ENCODE measurements at regions not wholly inside any gene's neighbourhood (a gene's known extent, or its start where the extent isn't known, plus 50 kb on each side); places are given as distances from the start of the nearest gene placed in this dataset.

GRCh38 chr5:89024045-89024444 lies 141.1 kb upstream of the MEF2C start:
- TF ChIP-seq CTCF (IDR thresholded peaks at IDR 0.05; ENCODE audit: unreplicated experiment), result no peak
- no peak overlapping the region for H3K4me3 Mint-ChIP-seq (ENCODE audit: low read depth)
- DNase-seq (ENCODE audit: low spot score, unreplicated experiment), result no peak
- peaks cover 12% of the 10 kb centered on the region for H3K9me3 Mint-ChIP-seq (ENCODE audit: low read depth)
- peaks cover 2% of the 10 kb centered on the region for H3K36me3 Mint-ChIP-seq (ENCODE audit: insufficient read depth)
- no peaks in the 10 kb centered on the region for H3K27me3 Mint-ChIP-seq
- H3K27ac Mint-ChIP-seq, result no peak overlapping the region
- no peaks in the 10 kb centered on the region for H3K4me1 Mint-ChIP-seq (ENCODE audit: low read depth)

- Mint-ChIP-seq H3K9me3 (ENCODE audit: low read depth) (peaks cover 3% of the 10 kb centered on the region), H3K27ac (no peak overlapping the region), H3K4me1 (ENCODE audit: low read depth) (no peaks in the 10 kb centered on the region), H3K4me3 (ENCODE audit: low read depth) (no peak overlapping the region), H3K36me3 (ENCODE audit: insufficient read depth) (no peaks in the 10 kb centered on the region), H3K27me3 (no peaks in the 10 kb centered on the region)
- no peak for DNase-seq (ENCODE audit: low spot score, unreplicated experiment)
- no peak for TF ChIP-seq CTCF (IDR thresholded peaks at IDR 0.05; ENCODE audit: unreplicated experiment)
Observed at GRCh38 chr5:89020926-89021610, 138.1 kb upstream of the MEF2C start.

- no peaks in the 10 kb centered on the region for H3K36me3 Mint-ChIP-seq (ENCODE audit: insufficient read depth)
- peaks cover 3% of the 10 kb centered on the region for H3K9me3 Mint-ChIP-seq (ENCODE audit: low read depth)
- H3K27ac Mint-ChIP-seq, result no peak overlapping the region
- TF ChIP-seq CTCF (IDR thresholded peaks at IDR 0.05; ENCODE audit: unreplicated experiment), result no peak
- H3K4me3 Mint-ChIP-seq (ENCODE audit: low read depth), result no peak overlapping the region
- H3K27me3 Mint-ChIP-seq, result no peaks in the 10 kb centered on the region
- no peaks in the 10 kb centered on the region for H3K4me1 Mint-ChIP-seq (ENCODE audit: low read depth)
- no peak for DNase-seq (ENCODE audit: low spot score, unreplicated experiment)
Observed at GRCh38 chr5:89016741-89017303, 133.8 kb upstream of the MEF2C start.

- Mint-ChIP-seq H3K27ac (no peak overlapping the region), H3K36me3 (ENCODE audit: insufficient read depth) (no peaks in the 10 kb centered on the region), H3K27me3 (no peaks in the 10 kb centered on the region), H3K4me3 (ENCODE audit: low read depth) (no peak overlapping the region), H3K9me3 (ENCODE audit: low read depth) (peaks cover 3% of the 10 kb centered on the region), H3K4me1 (ENCODE audit: low read depth) (no peaks in the 10 kb centered on the region)
- TF ChIP-seq CTCF (IDR thresholded peaks at IDR 0.05; ENCODE audit: unreplicated experiment), result no peak
- DNase-seq (ENCODE audit: low spot score, unreplicated experiment), result no peak
Observed at GRCh38 chr5:89015409-89015808, 132.4 kb upstream of the MEF2C start.

GRCh38 chr5:89011778-89012711 lies 129.1 kb upstream of the MEF2C start:
- no peak for DNase-seq (ENCODE audit: low spot score, unreplicated experiment)
- H3K27ac Mint-ChIP-seq, result no peak overlapping the region
- H3K27me3 Mint-ChIP-seq, result no peaks in the 10 kb centered on the region

More at GRCh38 chr5:89011778-89012711, 129.1 kb upstream of the MEF2C start:
- H3K9me3 Mint-ChIP-seq (ENCODE audit: low read depth), result no peaks in the 10 kb centered on the region
- TF ChIP-seq CTCF (IDR thresholded peaks at IDR 0.05; ENCODE audit: unreplicated experiment), result no peak
- H3K36me3 Mint-ChIP-seq (ENCODE audit: insufficient read depth), result no peaks in the 10 kb centered on the region
- no peak overlapping the region for H3K4me3 Mint-ChIP-seq (ENCODE audit: low read depth)
- no peaks in the 10 kb centered on the region for H3K4me1 Mint-ChIP-seq (ENCODE audit: low read depth)
